GM12872 (cell line): ENCODE measurements at regions not wholly inside any gene's neighbourhood (a gene's known extent, or its start where the extent isn't known, plus 50 kb on each side); places are given as distances from the start of the nearest gene placed in this dataset.

Experiments used
- CTCF ChIP-seq: IDR thresholded peaks from 3 replicates; pipeline ENCODE4 v1.5.1; 2011; ENCODE audit warnings: low read depth, mild to moderate bottlenecking, low read length, moderate library complexity; ENCODE audit not compliant: insufficient read depth

GRCh38 chr11:45050111-45050510 lies 96.3 kb upstream of the PRDM11 start:
- no peak for TF ChIP-seq CTCF

GRCh38 chr11:45051621-45052020 lies 94.8 kb upstream of the PRDM11 start:
- TF ChIP-seq CTCF = no peak

GRCh38 chr11:45052361-45052760 lies 94.1 kb upstream of the PRDM11 start:
- TF ChIP-seq CTCF = no peak

GRCh38 chr11:45053736-45054446 lies 92.5 kb upstream of the PRDM11 start:
- TF ChIP-seq CTCF = no peak

- TF ChIP-seq CTCF = no peak
These were observed 91.5 kb upstream of the PRDM11 start for GRCh38 chr11:45054956-45055355.

GRCh38 chr11:45056529-45056928 lies 89.9 kb upstream of the PRDM11 start:
- TF ChIP-seq CTCF = no peak

GRCh38 chr11:45057938-45058646 lies 88.3 kb upstream of the PRDM11 start:
- TF ChIP-seq CTCF = no peak
